SJSA1 (cell line): ENCODE measurements at regions not wholly inside any gene's neighbourhood (a gene's known extent, or its start where the extent isn't known, plus 50 kb on each side); places are given as distances from the start of the nearest gene placed in this dataset.

Experiments
- DNase-seq, 2 experiments: peaks; one replicate each; pipeline ENCODE4 v3.0.0-alpha.2; 2015 to 2020; ENCODE audit warnings: low spot score in 2 of 2, low read depth in 1 of 2
- H3K27ac ChIP-seq: fragments of 250-450 bp; sonication (Bioruptor Pico); 2 replicates; pipeline ENCODE4 v1.5.1; 2020; ENCODE audit warnings: mild to moderate bottlenecking, moderate library complexity
- H3K27me3 ChIP-seq: fragments of 250-450 bp; sonication (Bioruptor Pico); replicated peaks from 2 replicates; pipeline ENCODE4 v1.5.1; 2020; ENCODE audit warnings: mild to moderate bottlenecking, moderate library complexity
- H3K36me3 ChIP-seq: fragments of 250-450 bp; sonication (Bioruptor Pico); 2 replicates; pipeline ENCODE4 v1.5.1; 2020; ENCODE audit warnings: mild to moderate bottlenecking
- H3K4me1 ChIP-seq: fragments of 250-450 bp; sonication (Bioruptor Pico); replicated peaks from 2 replicates; pipeline ENCODE4 v1.6.1; 2021; ENCODE audit warnings: mild to moderate bottlenecking
- H3K4me3 ChIP-seq: fragments of 250-450 bp; sonication (Bioruptor Pico); 2 replicates; pipeline ENCODE4 v1.5.1; 2020; ENCODE audit warnings: mild to moderate bottlenecking
- H3K9me3 ChIP-seq: fragments of 250-450 bp; sonication (Bioruptor Pico); replicated peaks from 2 replicates; pipeline ENCODE4 v1.5.1; 2020; ENCODE audit warnings: mild to moderate bottlenecking

- no peak for DNase-seq
- H3K27ac ChIP-seq, result no peak overlapping the region
- H3K4me1 ChIP-seq, result no peaks in the 10 kb centered on the region
- no peaks in the 10 kb centered on the region for H3K36me3 ChIP-seq
- no peaks in the 10 kb centered on the region for H3K27me3 ChIP-seq
- no peaks in the 10 kb centered on the region for H3K9me3 ChIP-seq
- no peak overlapping the region for H3K4me3 ChIP-seq
Observed at GRCh38 chr12:33323823-33324222, 115.8 kb downstream of the SYT10 start.

- Histone ChIP-seq H3K4me1 (no peaks in the 10 kb centered on the region), H3K4me3 (no peak overlapping the region), H3K27ac (no peak overlapping the region), H3K27me3 (no peaks in the 10 kb centered on the region), H3K9me3 (no peaks in the 10 kb centered on the region), H3K36me3 (no peaks in the 10 kb centered on the region)
- no peak for DNase-seq
Observed at GRCh38 chr12:33322519-33322918, 117.1 kb downstream of the SYT10 start.

- Histone ChIP-seq H3K9me3 (no peaks in the 10 kb centered on the region), H3K4me1 (no peaks in the 10 kb centered on the region), H3K27me3 (no peaks in the 10 kb centered on the region), H3K4me3 (no peak overlapping the region), H3K36me3 (no peaks in the 10 kb centered on the region), H3K27ac (no peak overlapping the region)
- DNase-seq, result no peak
Observed at GRCh38 chr12:33317746-33318145, 121.9 kb downstream of the SYT10 start.

GRCh38 chr12:33314223-33314622 is 125.4 kb downstream of the SYT10 start:
- Histone ChIP-seq H3K4me1 (no peaks in the 10 kb centered on the region), H3K27me3 (no peaks in the 10 kb centered on the region), H3K9me3 (no peaks in the 10 kb centered on the region), H3K36me3 (no peaks in the 10 kb centered on the region), H3K27ac (no peak overlapping the region), H3K4me3 (no peak overlapping the region)
- DNase-seq, result no peak

- H3K9me3 ChIP-seq, result no peaks in the 10 kb centered on the region
- H3K4me1 ChIP-seq, result no peaks in the 10 kb centered on the region
- H3K4me3 ChIP-seq, result no peak overlapping the region
- H3K27ac ChIP-seq, result no peak overlapping the region
- H3K36me3 ChIP-seq, result no peaks in the 10 kb centered on the region
- no peak for DNase-seq
- H3K27me3 ChIP-seq, result no peaks in the 10 kb centered on the region
Observed at GRCh38 chr12:33313476-33313875, 126.1 kb downstream of the SYT10 start.

GRCh38 chr12:33310471-33310870 is 129.1 kb downstream of the SYT10 start:
- Histone ChIP-seq H3K27ac (no peak overlapping the region), H3K9me3 (no peaks in the 10 kb centered on the region), H3K4me3 (no peak overlapping the region), H3K27me3 (no peaks in the 10 kb centered on the region; the same call in 1 of the 2 replicates), H3K36me3 (no peaks in the 10 kb centered on the region), H3K4me1 (no peaks in the 10 kb centered on the region)
- no peak for DNase-seq

- H3K27me3 ChIP-seq, result no peaks in the 10 kb centered on the region; the same call in 1 of the 2 replicates
- no peak for DNase-seq
- no peaks in the 10 kb centered on the region for H3K9me3 ChIP-seq
- no peak overlapping the region for H3K4me3 ChIP-seq
- no peaks in the 10 kb centered on the region for H3K4me1 ChIP-seq
- H3K36me3 ChIP-seq, result no peaks in the 10 kb centered on the region
- H3K27ac ChIP-seq, result no peak overlapping the region
Observed at GRCh38 chr12:33304176-33304575, 135.4 kb downstream of the SYT10 start.

- H3K9me3 ChIP-seq, result no peaks in the 10 kb centered on the region
- no peaks in the 10 kb centered on the region for H3K4me1 ChIP-seq
- H3K27me3 ChIP-seq, result no peaks in the 10 kb centered on the region
- DNase-seq, result no peak
- H3K4me3 ChIP-seq, result no peak overlapping the region
- H3K36me3 ChIP-seq, result no peaks in the 10 kb centered on the region
- H3K27ac ChIP-seq, result no peak overlapping the region
Observed at GRCh38 chr12:33296529-33296928, 143.1 kb downstream of the SYT10 start.

- Histone ChIP-seq H3K27me3 (no peaks in the 10 kb centered on the region), H3K4me1 (no peaks in the 10 kb centered on the region), H3K4me3 (no peak overlapping the region), H3K9me3 (no peaks in the 10 kb centered on the region), H3K27ac (no peak overlapping the region), H3K36me3 (no peaks in the 10 kb centered on the region)
- no peak for DNase-seq
Observed at GRCh38 chr12:33290703-33291102, 148.9 kb downstream of the SYT10 start.

- no peak for DNase-seq
- H3K36me3 ChIP-seq, result no peaks in the 10 kb centered on the region
- H3K27ac ChIP-seq, result no peak overlapping the region
- no peak overlapping the region for H3K4me3 ChIP-seq
- H3K27me3 ChIP-seq, result no peaks in the 10 kb centered on the region
- H3K4me1 ChIP-seq, result no peaks in the 10 kb centered on the region
- H3K9me3 ChIP-seq, result no peaks in the 10 kb centered on the region
Observed at GRCh38 chr12:33283054-33283453, 156.6 kb downstream of the SYT10 start.

- H3K9me3 ChIP-seq, result 0 out of 2 replicates have a peak, but pooled peaks cover 2% of the 10 kb centered on the region
- no peak overlapping the region for H3K27ac ChIP-seq
- no peak overlapping the region for H3K4me3 ChIP-seq
- H3K36me3 ChIP-seq, result no peaks in the 10 kb centered on the region
- DNase-seq, result no peak
- no peaks in the 10 kb centered on the region for H3K4me1 ChIP-seq
- no peaks in the 10 kb centered on the region for H3K27me3 ChIP-seq
Observed at GRCh38 chr12:33277376-33277775, 162.2 kb downstream of the SYT10 start.

- H3K9me3 ChIP-seq, result no peaks in the 10 kb centered on the region
- no peaks in the 10 kb centered on the region; the same call in 1 of the 2 replicates for H3K27me3 ChIP-seq
- no peak overlapping the region for H3K4me3 ChIP-seq
- H3K36me3 ChIP-seq, result no peaks in the 10 kb centered on the region
- no peaks in the 10 kb centered on the region for H3K4me1 ChIP-seq
- no peak for DNase-seq
- no peak overlapping the region for H3K27ac ChIP-seq
Observed at GRCh38 chr12:33267641-33268040, 172.0 kb downstream of the SYT10 start.

- no peak for DNase-seq
- no peak overlapping the region for H3K27ac ChIP-seq
- no peaks in the 10 kb centered on the region for H3K36me3 ChIP-seq
- H3K4me3 ChIP-seq, result no peak overlapping the region
- no peaks in the 10 kb centered on the region; the same call in 1 of the 2 replicates for H3K27me3 ChIP-seq
- H3K9me3 ChIP-seq, result no peaks in the 10 kb centered on the region
- no peaks in the 10 kb centered on the region for H3K4me1 ChIP-seq
Observed at GRCh38 chr12:33265900-33266299, 173.7 kb downstream of the SYT10 start.

GRCh38 chr12:33265033-33265731 is 174.4 kb downstream of the SYT10 start:
- H3K4me3 ChIP-seq, result no peak overlapping the region
- H3K27me3 ChIP-seq, result no peaks in the 10 kb centered on the region; the same call in 1 of the 2 replicates
- H3K4me1 ChIP-seq, result no peaks in the 10 kb centered on the region
- no peaks in the 10 kb centered on the region for H3K36me3 ChIP-seq
- H3K27ac ChIP-seq, result no peak overlapping the region
- DNase-seq, result no peak
- H3K9me3 ChIP-seq, result no peaks in the 10 kb centered on the region

GRCh38 chr12:33253178-33253577 is 186.4 kb downstream of the SYT10 start:
- DNase-seq, result no peak
- no peaks in the 10 kb centered on the region for H3K27me3 ChIP-seq
- no peak overlapping the region for H3K4me3 ChIP-seq
- no peaks in the 10 kb centered on the region for H3K36me3 ChIP-seq
- H3K9me3 ChIP-seq, result no peaks in the 10 kb centered on the region
- no peak overlapping the region for H3K27ac ChIP-seq
- peaks cover 3% of the 10 kb centered on the region for H3K4me1 ChIP-seq
